Neural crest cell (in vitro differentiated cells): ENCODE measurements at regions not wholly inside any gene's neighbourhood (a gene's known extent, or its start where the extent isn't known, plus 50 kb on each side); places are given as distances from the start of the nearest gene placed in this dataset.

ENCODE experiments used
- DNase-seq: peaks from one replicate; pipeline ENCODE4 v3.0.0; 2021; ENCODE audit warnings: low read depth, mixed read lengths, low spot score
- H3K27ac Mint-ChIP-seq: one replicate; pipeline ENCODE4 v1.8.0; 2021; ENCODE audit warnings: mild to moderate bottlenecking, mixed read lengths; ENCODE audit not compliant: unreplicated experiment
- H3K27me3 Mint-ChIP-seq: 2 replicates; pipeline ENCODE4 v1.8.0; 2021; ENCODE audit warnings: low read depth, mild to moderate bottlenecking, mixed read lengths
- H3K36me3 Mint-ChIP-seq: 2 replicates; pipeline ENCODE4 v1.8.0; 2021; ENCODE audit warnings: low read depth, mild to moderate bottlenecking, mixed read lengths
- H3K4me1 Mint-ChIP-seq: 2 replicates; pipeline ENCODE4 v1.8.0; 2021; ENCODE audit warnings: mixed read lengths
- H3K4me3 Mint-ChIP-seq: one replicate; pipeline ENCODE4 v1.8.0; 2021; ENCODE audit warnings: mild to moderate bottlenecking, mixed read lengths
- H3K9me3 Mint-ChIP-seq: 2 replicates; pipeline ENCODE4 v1.8.0; 2021; ENCODE audit warnings: mixed read lengths
- CTCF ChIP-seq: fragments of 200-600 bp; sonication (generic); conservative IDR thresholded peaks from 2 replicates; pipeline ENCODE4 v1.5.0; 2021; ENCODE audit warnings: antibody characterized with exemption, mild to moderate bottlenecking

- no peaks in the 10 kb centered on the region for H3K27me3 Mint-ChIP-seq
- no peak overlapping the region for H3K4me3 Mint-ChIP-seq
- no peak overlapping the region for H3K27ac Mint-ChIP-seq
- H3K4me1 Mint-ChIP-seq, result no peaks in the 10 kb centered on the region
- TF ChIP-seq CTCF, result no peak
- no peaks in the 10 kb centered on the region for H3K9me3 Mint-ChIP-seq
- no peaks in the 10 kb centered on the region for H3K36me3 Mint-ChIP-seq
- no peak for DNase-seq
These were observed 91.2 kb upstream of the ATXN7L3B start for GRCh38 chr12:74446466-74446865.

- DNase-seq, result no peak
- Mint-ChIP-seq H3K27me3 (no peaks in the 10 kb centered on the region), H3K4me3 (no peak overlapping the region), H3K36me3 (no peaks in the 10 kb centered on the region), H3K4me1 (no peaks in the 10 kb centered on the region), H3K9me3 (no peaks in the 10 kb centered on the region), H3K27ac (no peak overlapping the region)
- no peak for TF ChIP-seq CTCF
These were observed 87.8 kb upstream of the ATXN7L3B start for GRCh38 chr12:74449872-74450271.

- Mint-ChIP-seq H3K4me1 (no peaks in the 10 kb centered on the region), H3K4me3 (no peak overlapping the region), H3K27ac (no peak overlapping the region), H3K27me3 (no peaks in the 10 kb centered on the region), H3K9me3 (no peaks in the 10 kb centered on the region), H3K36me3 (no peaks in the 10 kb centered on the region)
- TF ChIP-seq CTCF, result no peak
- no peak for DNase-seq
These were observed 83.5 kb upstream of the ATXN7L3B start for GRCh38 chr12:74454109-74454508.

- no peaks in the 10 kb centered on the region for H3K9me3 Mint-ChIP-seq
These were observed 82.2 kb upstream of the ATXN7L3B start for GRCh38 chr12:74455429-74455828.

GRCh38 chr12:74456431-74456830, 81.2 kb upstream of the ATXN7L3B start:
- H3K9me3 Mint-ChIP-seq, result no peaks in the 10 kb centered on the region
- no peaks in the 10 kb centered on the region for H3K27me3 Mint-ChIP-seq
- no peaks in the 10 kb centered on the region for H3K4me1 Mint-ChIP-seq
- H3K4me3 Mint-ChIP-seq, result no peak overlapping the region
- TF ChIP-seq CTCF, result no peak
- H3K27ac Mint-ChIP-seq, result no peak overlapping the region
- H3K36me3 Mint-ChIP-seq, result no peaks in the 10 kb centered on the region
- no peak for DNase-seq

More at GRCh38 chr12:74455429-74455828, 82.2 kb upstream of the ATXN7L3B start:
- no peaks in the 10 kb centered on the region for H3K4me1 Mint-ChIP-seq
- no peak overlapping the region for H3K4me3 Mint-ChIP-seq
- no peak for DNase-seq
- no peaks in the 10 kb centered on the region for H3K27me3 Mint-ChIP-seq
- H3K36me3 Mint-ChIP-seq, result no peaks in the 10 kb centered on the region
- no peak overlapping the region for H3K27ac Mint-ChIP-seq
- TF ChIP-seq CTCF, result no peak

- no peak overlapping the region for H3K27ac Mint-ChIP-seq
- no peaks in the 10 kb centered on the region for H3K27me3 Mint-ChIP-seq
- no peaks in the 10 kb centered on the region for H3K36me3 Mint-ChIP-seq
- no peaks in the 10 kb centered on the region for H3K4me1 Mint-ChIP-seq
- no peak for TF ChIP-seq CTCF
- peaks cover 4% of the 10 kb centered on the region for H3K9me3 Mint-ChIP-seq
- DNase-seq, result no peak
- H3K4me3 Mint-ChIP-seq, result no peak overlapping the region
These were observed 69.2 kb upstream of the ATXN7L3B start for GRCh38 chr12:74468401-74468800.
